ENCODE measurements at regions not wholly inside any gene's neighbourhood (a gene's known extent, or its start where the extent isn't known, plus 50 kb on each side); places are given as distances from the start of the nearest gene placed in this dataset.
"Not testable (repeated sequence)": the region's sequence is repeated elsewhere in the genome, so short reads cannot be mapped to it uniquely, and the experiment has no call there.

- TF ChIP-seq CTCF, POLR2A (IDR thresholded peaks at IDR 0.05): not testable (repeated sequence)
These were observed 63.2 kb upstream of the HTR2C start for GRCh38 chrX:114520701-114521100.

Data from prostate gland (tissue), 2 donors.